K562 (cell line): ENCODE measurements at regions not wholly inside any gene's neighbourhood (a gene's known extent, or its start where the extent isn't known, plus 50 kb on each side); places are given as distances from the start of the nearest gene placed in this dataset.
"Not testable (repeated sequence)": the region's sequence is repeated elsewhere in the genome, so short reads cannot be mapped to it uniquely, and the experiment has no call there.

Source experiments
- ATAC-seq: fragments of 200-7000 bp; cut with Tn5 transposase; 3 replicates; pipeline ENCODE4 v1.9.1; 2020; ENCODE audit warnings: moderate library complexity
- BruUV-seq: library from RNA; stranded (reverse); fragments of 400-500 nt; replicated peaks from 2 replicates; lab custom pipeline; 2021; lab: Mats Ljungman, UMichigan
- CTCF ChIA-PET: fragments of 300-600 bp; formaldehyde crosslinking; extraction: SDS; loops from one replicate; lab custom pipeline; 2021; ENCODE audit warnings: low intra/inter-chr PET ratio; lab: Yijun Ruan, JAX
- POLR2A ChIA-PET: fragments of 300-600, 350-650 bp; sonication (Branson Sonifier 250); formaldehyde crosslinking; extraction: SDS; loops from one replicate; lab custom pipeline; 2021; ENCODE audit warnings: antibody characterized with exemption, inconsistent platforms; lab: Yijun Ruan, JAX
- DNase-seq, 4 experiments: peaks; one replicate each; pipeline versions ENCODE4 v3.0.0 to v3.0.0-alpha.2; 2011 to 2018; ENCODE audit warnings: low spot score in 3 of 4, mixed read lengths in 3 of 4; ENCODE audit errors: extremely low read depth in 1 of 4
- FAIRE-seq: peaks from 2 replicates; lab custom pipeline; 2011; peaks lifted over from hg19 to GRCh38; lab: Jason Lieb, UNC
- H2AFZ ChIP-seq: 2 replicates; pipeline ENCODE4 v1.6.0; 2011; ENCODE audit warnings: low read depth, low read length, control low read depth, inconsistent platforms
- H3K27ac ChIP-seq: fragments of 200-600 bp; 3 replicates; pipeline ENCODE4 v1.8.0; 2011; ENCODE audit warnings: low read depth, mild to moderate bottlenecking, control low read depth, inconsistent platforms, low read length, moderate library complexity, mixed read lengths; ENCODE audit errors: extremely low read depth
- H3K27me3 ChIP-seq, 2 experiments: fragments of 300-600 bp in 1 of 2; 2 replicates in 1 of 2; 3 replicates in 1 of 2; pipeline versions ENCODE4 v1.6.0 to v1.8.0; 2011; ENCODE audit warnings: inconsistent platforms in 2 of 2, low read length in 2 of 2, mild to moderate bottlenecking in 1 of 2, mixed read lengths in 1 of 2, moderate library complexity in 1 of 2; ENCODE audit not compliant: control insufficient read depth in 2 of 2, insufficient read depth in 2 of 2
- H3K36me3 ChIP-seq: fragments of 300-600 bp; 3 replicates; pipeline ENCODE4 v1.8.0; 2011; ENCODE audit warnings: mild to moderate bottlenecking, low read length, inconsistent platforms; ENCODE audit not compliant: control insufficient read depth, insufficient read depth
- H3K4me1 ChIP-seq, 2 experiments: fragments of 200-600 bp in 1 of 2; replicated peaks in 1 of 2; 2 replicates in 1 of 2; 3 replicates in 1 of 2; pipeline versions ENCODE4 v1.5.1 to v1.8.0; 2011; ENCODE audit warnings: inconsistent platforms in 2 of 2, low read length in 2 of 2, mild to moderate bottlenecking in 1 of 2, mixed read lengths in 1 of 2, moderate library complexity in 1 of 2; ENCODE audit not compliant: control insufficient read depth in 2 of 2, insufficient read depth in 2 of 2
- H3K4me2 ChIP-seq: 2 replicates; pipeline ENCODE4 v1.6.1; 2011; ENCODE audit warnings: low read length, control low read depth, inconsistent platforms, mixed read lengths; ENCODE audit not compliant: insufficient read depth
- H3K4me3 ChIP-seq: fragments of 200-600 bp; sonication (generic), shearing (Covaris generic); 2 replicates; pipeline ENCODE4 v1.5.1; 2016; ENCODE audit warnings: control low read depth, inconsistent platforms
- H3K79me2 ChIP-seq: fragments of 200-600 bp; 3 replicates; pipeline ENCODE4 v1.8.0; 2011; ENCODE audit warnings: low read length, inconsistent platforms; ENCODE audit not compliant: control insufficient read depth, insufficient read depth
- H3K9ac ChIP-seq, 2 experiments: 2 replicates each; pipeline versions ENCODE4 v1.6.0 to v1.6.1; 2011; ENCODE audit warnings: low read depth in 2 of 2, low read length in 2 of 2, control low read depth in 1 of 2, inconsistent platforms in 1 of 2, mild to moderate bottlenecking in 1 of 2, mixed read lengths in 1 of 2; ENCODE audit not compliant: insufficient read depth in 1 of 2
- H3K9me1 ChIP-seq: one replicate; pipeline ENCODE4 v1.6.0; 2011; ENCODE audit warnings: inconsistent platforms, mild to moderate bottlenecking, low read length, moderate library complexity; ENCODE audit not compliant: control insufficient read depth, insufficient read depth
- H3K9me3 ChIP-seq: replicated peaks from 2 replicates; pipeline ENCODE4 v1.5.1; 2011; ENCODE audit warnings: low read depth, low read length, inconsistent platforms; ENCODE audit not compliant: control insufficient read depth, insufficient read depth
- H4K20me1 ChIP-seq: replicated peaks from 2 replicates; pipeline ENCODE4 v1.6.1; 2011; ENCODE audit warnings: low read length, inconsistent platforms, mixed read lengths; ENCODE audit not compliant: control insufficient read depth, insufficient read depth
- CBX2 ChIP-seq: fragments of 200-600 bp; sonication (generic); IDR thresholded peaks from one replicate; pipeline ENCODE4 v1.6.1; 2012; ENCODE audit warnings: mild to moderate bottlenecking, low read length, inconsistent platforms; ENCODE audit not compliant: insufficient read depth, poor library complexity, severe bottlenecking
- STAT5B ChIP-seq: fragments of 250-450 bp; sonication (Bioruptor Pico); IDR thresholded peaks from 2 replicates; pipeline ENCODE4 v1.8.0; 2021; ENCODE audit warnings: mild to moderate bottlenecking, inconsistent platforms
- ZBTB11 ChIP-seq, 3 experiments: fragments of 200-800 bp in 1 of 3; fragments of 250-450 bp in 1 of 3; fragments of 450-650 bp in 1 of 3; sonication (Bioruptor Pico) in 1 of 3; sonication (Bioruptor generic) in 1 of 3; formaldehyde crosslinking in 1 of 3; IDR thresholded peaks; 2 replicates each; pipeline versions ENCODE4 v1.6.1 to v1.8.0; 2016 to 2022; ENCODE audit warnings: mild to moderate bottlenecking in 2 of 3, missing genetic modification characterization in 2 of 3, missing compliant biosample characterization in 1 of 3, moderate library complexity in 1 of 3
- ZNF146 ChIP-seq: IDR thresholded peaks from one replicate; pipeline ENCODE4 v1.6.1; 2018; ENCODE audit warnings: missing compliant biosample characterization; ENCODE audit not compliant: unreplicated experiment
- ZNF232 ChIP-seq: sonication (generic); formaldehyde crosslinking; IDR thresholded peaks from 2 replicates; pipeline ENCODE4 v1.8.0; 2022; ENCODE audit warnings: mild to moderate bottlenecking, missing genetic modification reagents
- WGBS: fragments of 100-300 bp; shearing (Covaris generic); methylation state at CpG from one replicate; pipeline ENCODE4 v1.1.6; 2016; ENCODE audit warnings: low coverage, mixed read lengths; ENCODE audit not compliant: insufficient coverage; ENCODE audit errors: missing lambda C conversion rate; 5-methylcytosine and 5-hydroxymethylcytosine counted together
- in situ Hi-C: fragments of 300-500 bp; cut with MboI; formaldehyde crosslinking; loops from 4 replicates; pipeline ENCODE4 v1.15.0; 2018; ENCODE audit warnings: inconsistent platforms, mixed read lengths
- intact Hi-C: fragments of 100-400 bp; cut with micrococcal nuclease; formaldehyde crosslinking; loops from 2 replicates; pipeline ENCODE4 v1.14.2; 2022

- H3K4me2 ChIP-seq: not testable (repeated sequence)
- peak; percentile 80 for TF ChIP-seq ZNF146 (CRISPR knock-in tag)
- TF ChIP-seq, all 486 proteins: peak for 1; not testable (repeated sequence) for 485
- intact Hi-C loops, CTCF ChIA-PET, H3K79me2 ChIP-seq, H3K4me3 ChIP-seq, H2AFZ ChIP-seq, H3K4me1 ChIP-seq, BruUV-seq, H3K9ac ChIP-seq, ATAC-seq, H3K9me3 ChIP-seq, POLR2A ChIA-PET, in situ Hi-C loops, H3K27me3 ChIP-seq, H3K36me3 ChIP-seq, H3K9me1 ChIP-seq, FAIRE-seq, DNase-seq, H3K27ac ChIP-seq, H4K20me1 ChIP-seq: not testable (repeated sequence)
- WGBS: 0% methylated on average over 2 of the region's 4 CpGs
These were observed 143.7 kb upstream of the IVNS1ABP start for GRCh38 chr1:185460723-185461122.

GRCh38 chr1:185459141-185459540, 142.1 kb upstream of the IVNS1ABP start:
- no peaks in the 10 kb centered on the region for H3K36me3 ChIP-seq
- ChIA-PET POLR2A (interaction anchor here (0.9 kb wide), 1 partner anchor 8 kb away, joined by 5 read pairs; no protein-coding TSS in a partner anchor), CTCF (no interaction called here)
- no peak overlapping the region for H3K27ac ChIP-seq
- no peaks in the 10 kb centered on the region for H4K20me1 ChIP-seq
- H3K79me2 ChIP-seq: no peaks in the 10 kb centered on the region
- DNase-seq: no peak
- H3K9ac ChIP-seq: no peak overlapping the region
- peaks cover 7 to 9% of the 10 kb centered on the region in 2 experiments; a peak in 3 of 5 replicates for H3K27me3 ChIP-seq
- H3K4me1 ChIP-seq: no peaks in the 10 kb centered on the region
- no TSS peak for BruUV-seq
- H3K9me3 ChIP-seq: no peaks in the 10 kb centered on the region
- FAIRE-seq: no peak
- 2% methylated on average over 7 of the region's 7 CpGs for WGBS
- no peaks in the 10 kb centered on the region for H3K9me1 ChIP-seq
- in situ Hi-C loops (no loop called here), intact Hi-C loops (no loop called here)
- no peak for ATAC-seq
- H3K4me3 ChIP-seq: no peak overlapping the region
- H2AFZ ChIP-seq: no peak overlapping the region
- no peak overlapping the region for H3K4me2 ChIP-seq
- TF ChIP-seq STAT5B (CRISPR knock-in tag) (no peak), ZBTB11 (CRISPR knock-in tag; IDR thresholded peaks at IDR 0.05) (no peak), CBX2 (no peak), ZNF232 (CRISPR knock-in tag) (no peak)
